Subcutaneous abdominal adipose tissue (tissue), 5 donors: ENCODE measurements at regions not wholly inside any gene's neighbourhood (a gene's known extent, or its start where the extent isn't known, plus 50 kb on each side); places are given as distances from the start of the nearest gene placed in this dataset.

Source experiments
- H3K27ac ChIP-seq: one replicate; pipeline ENCODE4 v1.7.0; 2013; ENCODE audit warnings: low read depth, mild to moderate bottlenecking, inconsistent platforms, low read length, moderate library complexity
- H3K27me3 ChIP-seq, 5 donors: one replicate each; pipeline ENCODE4 v1.7.0; 2013; ENCODE audit warnings: low read length in 5 of 5, inconsistent platforms in 1 of 5; ENCODE audit not compliant: control insufficient read depth in 5 of 5, insufficient read depth in 4 of 5
- H3K36me3 ChIP-seq, 5 donors: one replicate each; pipeline ENCODE4 v1.7.0; 2013; ENCODE audit warnings: low read length in 5 of 5; ENCODE audit not compliant: control insufficient read depth in 5 of 5, insufficient read depth in 5 of 5
- H3K4me1 ChIP-seq, 5 donors: one replicate each; pipeline ENCODE4 v1.7.0; 2013; ENCODE audit warnings: low read length in 5 of 5, mild to moderate bottlenecking in 3 of 5, moderate library complexity in 1 of 5; ENCODE audit not compliant: control insufficient read depth in 5 of 5, insufficient read depth in 5 of 5
- H3K4me3 ChIP-seq, 5 donors: one replicate each; pipeline ENCODE4 v1.7.0; 2013; ENCODE audit warnings: low read length in 5 of 5, low read depth in 1 of 5
- H3K9ac ChIP-seq, 5 donors: one replicate each; pipeline ENCODE4 v1.7.0; 2013; ENCODE audit warnings: low read length in 5 of 5, mild to moderate bottlenecking in 4 of 5, moderate library complexity in 3 of 5
- H3K9me3 ChIP-seq, 5 donors: one replicate each; pipeline ENCODE4 v1.7.0; 2013; ENCODE audit warnings: low read length in 5 of 5; ENCODE audit not compliant: control insufficient read depth in 5 of 5
- donor health status: healthy.
- donor health status: healthy.
- donor health status: healthy.
- donor health status: healthy.
- donor health status: healthy.

DNA sequence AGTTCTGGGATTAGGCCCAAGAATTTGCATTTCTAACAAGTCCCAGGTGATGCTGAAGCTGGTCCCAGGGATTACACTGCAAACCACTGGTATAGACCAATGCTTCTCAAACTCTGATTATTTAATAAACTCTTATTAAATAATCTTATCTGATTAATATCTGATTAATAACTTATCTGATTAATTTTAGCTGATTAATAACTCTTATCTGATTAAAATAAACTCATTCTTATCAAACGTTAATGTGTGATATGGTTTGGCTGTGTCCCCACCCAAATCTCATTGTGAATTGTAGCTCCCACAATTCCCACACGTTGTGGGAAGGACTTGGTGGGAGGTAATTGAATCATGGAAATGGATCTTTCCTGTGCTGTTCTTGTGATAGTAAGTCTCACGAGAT lies 78.6 kb upstream of the TANC2 start:
- no peak overlapping the region for H3K4me3 ChIP-seq
- H3K9me3 ChIP-seq = peaks cover 0 to 3% (median 0%) of the 10 kb centered on the region in 5 donors
- peaks cover 0 to 9% (median 5%) of the 10 kb centered on the region in 5 donors for H3K4me1 ChIP-seq
- no peak overlapping the region for H3K9ac ChIP-seq
- H3K27me3 ChIP-seq = no peaks in the 10 kb centered on the region
- H3K27ac ChIP-seq = no peak overlapping the region
- no peaks in the 10 kb centered on the region for H3K36me3 ChIP-seq

DNA sequence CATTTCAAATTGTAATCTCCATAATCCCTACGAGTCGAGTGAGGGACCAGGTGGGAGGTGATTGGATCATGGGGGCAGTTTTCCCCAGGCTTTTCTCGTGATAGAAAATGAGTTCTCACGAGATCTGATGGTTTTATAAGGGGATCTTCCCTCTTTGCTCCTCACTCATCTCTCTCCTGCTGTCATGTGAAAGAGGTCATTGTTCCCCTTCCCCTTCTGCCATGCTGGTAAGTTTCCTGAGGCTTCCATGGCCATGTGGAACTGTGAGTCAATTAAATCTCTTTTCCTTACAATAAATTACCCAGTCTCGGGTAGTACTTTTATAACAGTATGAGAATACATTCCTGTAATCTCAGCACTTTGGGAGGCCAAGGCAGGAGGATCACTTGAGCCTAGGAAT lies 76.7 kb upstream of the MARCHF10 start:
- H3K4me3 ChIP-seq = no peak overlapping the region
- H3K4me1 ChIP-seq = no peaks in the 10 kb centered on the region
- no peak overlapping the region for H3K27ac ChIP-seq
- no peaks in the 10 kb centered on the region for H3K36me3 ChIP-seq
- H3K9me3 ChIP-seq = peaks cover 0 to 3% (median 0%) of the 10 kb centered on the region in 5 donors
- H3K9ac ChIP-seq = no peak overlapping the region
- H3K27me3 ChIP-seq = no peaks in the 10 kb centered on the region

DNA sequence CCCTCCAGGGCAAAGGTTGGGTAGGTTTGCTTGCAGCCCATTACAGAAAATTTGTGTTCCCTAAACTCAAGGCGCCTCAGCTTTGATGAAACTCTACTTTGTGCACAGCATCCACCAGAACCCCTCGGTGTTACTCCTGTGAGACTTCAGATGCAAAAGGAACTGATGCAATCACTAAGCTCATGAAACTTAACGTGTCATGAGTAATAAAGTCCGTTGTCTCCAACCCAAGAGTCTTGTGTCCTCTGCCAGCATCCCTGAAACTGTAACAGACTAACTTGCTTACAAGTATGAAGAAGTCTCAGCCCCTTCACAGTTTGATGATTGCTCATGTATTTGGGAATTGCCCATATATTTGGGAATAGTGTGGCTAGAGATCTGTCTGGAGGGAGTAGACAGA lies 74.8 kb upstream of the MARCHF10 start:
- Histone ChIP-seq H3K9me3 (peaks cover 0 to 3% (median 0%) of the 10 kb centered on the region in 5 donors), H3K27ac (no peak overlapping the region), H3K4me1 (no peaks in the 10 kb centered on the region)

DNA sequence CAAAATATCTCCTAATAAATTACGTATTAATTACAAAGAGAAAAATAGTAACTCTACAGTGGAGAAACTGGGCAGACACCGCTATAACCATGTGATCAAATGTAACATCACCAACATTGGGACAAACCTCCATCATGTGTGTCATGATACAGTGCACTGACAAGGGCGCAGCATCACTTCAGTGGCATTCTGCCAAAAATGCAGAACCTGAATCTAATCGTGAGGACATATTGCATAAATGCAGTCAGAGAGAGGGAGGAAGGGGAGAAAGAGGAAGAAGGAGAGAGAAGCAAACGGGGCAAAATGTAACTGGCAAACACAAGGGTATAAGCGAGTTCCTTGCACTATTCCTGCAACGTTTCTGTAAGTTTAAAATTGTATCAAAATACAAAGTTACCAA lies 74.2 kb upstream of the MARCHF10 start:
- no peaks in the 10 kb centered on the region for H3K4me1 ChIP-seq
- H3K27ac ChIP-seq = no peak overlapping the region
- H3K9me3 ChIP-seq = peaks cover 0 to 3% (median 0%) of the 10 kb centered on the region in 5 donors
- no peak overlapping the region for H3K9ac ChIP-seq
- H3K4me3 ChIP-seq = no peak overlapping the region
- H3K36me3 ChIP-seq = no peaks in the 10 kb centered on the region
- H3K27me3 ChIP-seq = no peaks in the 10 kb centered on the region

More for the DNA sequence above, 74.8 kb upstream of the MARCHF10 start:
- Histone ChIP-seq H3K36me3 (no peaks in the 10 kb centered on the region), H3K9ac (no peak overlapping the region), H3K4me3 (no peak overlapping the region), H3K27me3 (no peaks in the 10 kb centered on the region)

DNA sequence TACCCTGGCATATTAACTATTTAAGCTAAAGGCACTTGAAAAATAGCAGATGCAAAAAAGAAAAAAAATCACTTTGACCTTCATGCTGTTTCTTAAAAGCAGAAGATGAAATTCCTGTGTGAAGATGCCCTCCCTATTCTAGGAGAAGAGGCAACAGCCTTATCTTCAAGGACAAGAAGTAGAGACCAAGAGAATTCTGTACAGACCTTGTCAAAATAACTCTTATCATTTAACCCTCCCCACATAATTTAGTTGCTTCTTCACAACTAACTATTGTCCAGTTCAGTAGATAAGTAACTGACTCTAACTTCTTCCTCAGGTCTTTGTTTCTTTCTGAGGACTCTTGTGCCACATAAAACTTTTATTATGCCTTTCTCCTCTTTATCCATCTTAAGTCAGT lies 72.0 kb upstream of the MARCHF10 start:
- Histone ChIP-seq H3K27me3 (no peaks in the 10 kb centered on the region), H3K4me3 (no peak overlapping the region), H3K27ac (no peak overlapping the region), H3K36me3 (no peaks in the 10 kb centered on the region), H3K9ac (no peak overlapping the region), H3K9me3 (peaks cover 0 to 3% (median 0%) of the 10 kb centered on the region in 5 donors), H3K4me1 (no peaks in the 10 kb centered on the region)

DNA sequence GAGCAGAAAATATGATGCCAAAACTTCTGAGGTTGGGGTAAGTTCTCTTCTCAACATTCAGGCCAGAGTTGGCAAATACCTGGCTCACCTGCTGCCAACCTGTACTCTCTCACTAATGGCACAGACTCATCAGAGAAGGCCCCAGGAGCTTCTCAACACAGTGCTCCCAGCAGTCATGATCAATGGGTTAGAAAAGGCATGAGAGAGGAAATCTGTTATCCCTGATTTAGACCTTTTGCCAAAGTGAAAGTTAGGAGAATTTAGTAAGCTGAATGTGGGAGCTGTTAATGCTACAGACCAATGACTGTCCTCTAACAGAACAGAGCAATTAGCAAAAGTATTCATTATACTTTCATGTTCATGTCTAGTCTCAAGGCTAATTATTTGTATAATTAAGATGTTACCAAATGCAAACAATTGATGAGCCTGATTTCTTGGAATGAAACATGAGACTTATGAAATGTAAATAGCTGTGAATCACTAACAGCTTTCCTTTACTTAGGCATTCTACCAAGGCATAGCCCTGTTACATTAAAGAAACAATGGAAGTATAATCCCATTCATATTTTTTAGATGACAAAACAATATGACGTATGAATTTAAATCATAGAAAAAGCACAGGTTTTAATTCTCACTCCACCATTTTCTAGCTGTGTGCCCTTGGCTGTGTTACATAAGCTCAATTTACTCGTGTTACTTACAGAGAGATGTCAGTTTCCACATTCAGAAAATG lies 68.7 kb upstream of the MARCHF10 start:
- Histone ChIP-seq H3K36me3 (no peaks in the 10 kb centered on the region), H3K27ac (no peak overlapping the region), H3K27me3 (no peaks in the 10 kb centered on the region), H3K9ac (no peak overlapping the region), H3K9me3 (no peaks in the 10 kb centered on the region), H3K4me3 (no peak overlapping the region), H3K4me1 (no peaks in the 10 kb centered on the region)

DNA sequence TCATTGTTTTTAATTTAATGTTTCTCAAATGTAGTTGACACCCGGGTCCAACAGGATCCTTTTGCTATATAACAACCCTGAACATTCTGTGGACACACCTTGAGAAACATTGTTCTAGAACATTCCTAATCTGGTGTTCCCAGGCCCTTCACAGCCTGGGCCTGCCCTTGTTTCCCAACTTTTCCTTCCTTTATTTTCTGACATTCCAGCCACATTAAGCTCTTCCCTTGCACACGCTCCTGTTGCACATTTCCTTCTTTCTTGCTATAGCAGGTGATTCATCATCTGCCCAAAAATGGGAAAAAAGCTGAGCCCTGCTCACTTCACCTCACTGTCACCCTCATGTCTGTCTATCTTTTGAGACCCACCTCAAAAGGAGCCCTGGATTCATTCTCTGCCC lies 67.9 kb upstream of the MARCHF10 start:
- Histone ChIP-seq H3K36me3 (no peaks in the 10 kb centered on the region), H3K9ac (no peak overlapping the region), H3K4me1 (no peaks in the 10 kb centered on the region), H3K27me3 (no peaks in the 10 kb centered on the region), H3K9me3 (no peaks in the 10 kb centered on the region), H3K27ac (no peak overlapping the region), H3K4me3 (no peak overlapping the region)

DNA sequence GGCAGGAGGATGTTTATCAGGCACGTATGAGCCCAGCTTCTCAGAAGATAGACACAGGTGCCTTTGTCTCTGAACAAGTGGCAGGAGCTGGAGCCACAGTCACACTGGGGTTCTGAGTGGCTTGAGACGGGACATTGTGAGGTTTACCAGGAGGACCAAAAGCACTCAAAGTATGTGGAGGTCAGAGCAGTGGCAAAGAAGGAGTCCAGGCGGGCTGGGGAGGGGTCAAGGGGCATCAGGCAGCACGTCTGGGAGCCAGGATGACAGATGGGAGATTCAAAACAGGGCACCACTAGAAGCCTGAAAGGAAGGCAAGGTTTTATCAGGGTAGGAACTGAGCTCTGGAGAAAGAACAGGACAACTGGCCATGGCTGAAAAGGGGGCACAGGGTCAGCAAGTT lies 67.2 kb upstream of the MARCHF10 start:
- Histone ChIP-seq H3K4me3 (no peak overlapping the region), H3K4me1 (no peaks in the 10 kb centered on the region), H3K9ac (no peak overlapping the region), H3K36me3 (no peaks in the 10 kb centered on the region), H3K27me3 (peaks cover 0 to 5% (median 0%) of the 10 kb centered on the region in 5 donors), H3K9me3 (no peaks in the 10 kb centered on the region), H3K27ac (no peak overlapping the region)

DNA sequence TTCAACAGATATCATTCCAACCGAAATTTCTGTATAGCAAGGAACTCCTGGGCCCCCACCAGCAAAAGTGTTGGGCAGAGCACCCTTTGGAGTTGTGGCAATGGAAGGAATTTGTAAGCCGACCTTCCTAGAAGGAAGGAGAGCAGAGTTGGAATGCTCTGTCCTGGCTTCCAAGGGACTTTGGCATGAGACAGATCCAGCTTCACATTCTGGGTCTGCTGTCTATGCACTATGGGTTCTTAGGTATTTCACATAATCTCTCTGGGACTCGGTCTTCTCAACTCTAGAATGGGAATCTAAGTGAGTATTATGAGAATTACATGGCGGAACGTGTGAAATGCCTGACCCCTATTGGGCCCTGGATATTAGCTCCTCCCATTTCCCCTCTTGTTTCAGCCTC lies 63.2 kb upstream of the MARCHF10 start:
- no peak overlapping the region for H3K9ac ChIP-seq
- H3K4me3 ChIP-seq = no peak overlapping the region
- no peaks in the 10 kb centered on the region for H3K4me1 ChIP-seq
- H3K27me3 ChIP-seq = peaks cover 0 to 9% (median 3%) of the 10 kb centered on the region in 5 donors
- no peaks in the 10 kb centered on the region for H3K9me3 ChIP-seq
- H3K27ac ChIP-seq = no peak overlapping the region
- no peaks in the 10 kb centered on the region for H3K36me3 ChIP-seq

DNA sequence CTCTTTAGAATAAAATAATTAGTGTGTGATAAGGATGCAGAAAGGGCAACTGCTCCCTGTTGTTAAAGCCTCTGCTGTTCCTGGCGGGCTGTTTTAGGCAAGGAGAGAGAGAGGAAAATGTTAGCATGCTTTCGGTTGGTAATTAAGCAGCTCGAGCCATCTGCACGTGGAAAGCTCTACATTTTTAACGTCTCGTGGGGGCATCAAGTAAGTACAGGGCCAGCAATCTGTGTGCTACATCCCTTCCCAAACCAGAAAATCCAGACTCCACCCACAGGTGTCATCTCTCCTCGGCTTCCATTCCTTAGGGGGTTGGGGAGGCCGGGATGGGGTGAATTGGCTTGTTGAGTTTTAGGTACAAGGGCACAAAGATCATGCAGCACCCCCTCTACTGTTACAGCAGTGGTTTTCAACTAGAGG lies 62.4 kb upstream of the MARCHF10 start:
- Histone ChIP-seq H3K27me3 (peaks cover 0 to 9% (median 3%) of the 10 kb centered on the region in 5 donors), H3K4me1 (no peaks in the 10 kb centered on the region), H3K4me3 (no peak overlapping the region), H3K27ac (no peak overlapping the region), H3K9ac (no peak overlapping the region), H3K9me3 (no peaks in the 10 kb centered on the region), H3K36me3 (no peaks in the 10 kb centered on the region)
